ENCODE measurements at regions not wholly inside any gene's neighbourhood (a gene's known extent, or its start where the extent isn't known, plus 50 kb on each side); places are given as distances from the start of the nearest gene placed in this dataset.

GRCh38 chr5:104265531-104266140, 703.0 kb upstream of the NUDT12 start:
- TF ChIP-seq POLR2A (IDR thresholded peaks at IDR 0.05; ENCODE audit: low read depth, low read length) (no peak), MYC (IDR thresholded peaks at IDR 0.05; ENCODE audit: low read depth, low read length) (no peak), FOS (IDR thresholded peaks at IDR 0.05; ENCODE audit: borderline replicate concordance, insufficient read depth, low read length) (no peak), JUN (IDR thresholded peaks at IDR 0.05; ENCODE audit: borderline replicate concordance, insufficient read depth, insufficient read length, low read depth) (no peak), MAX (IDR thresholded peaks at IDR 0.05; ENCODE audit: insufficient read depth, insufficient read length) (no peak), POLR2AphosphoS5 (IDR thresholded peaks at IDR 0.05; ENCODE audit: insufficient read depth, low read depth, low read length) (no peak), GATA2 (IDR thresholded peaks at IDR 0.05; ENCODE audit: insufficient read depth, insufficient read length, low read depth, low read length) (no peak)
- dilution Hi-C loops (cut with MboI; ENCODE audit: extremely low pct_ligation_motif_present, low sequenced_read_pairs): no loop called here
- H3K4me3 ChIP-seq (replicated peaks in 1 of 3; ENCODE audit: insufficient read depth in 1 of 3, low read depth in 1 of 3, low read length in 3 of 3): no peak overlapping the region
- no peaks in the 10 kb centered on the region for H3K79me2 ChIP-seq (ENCODE audit: control insufficient read depth, insufficient read depth, low read length)
- H3K27me3 ChIP-seq (ENCODE audit: control insufficient read depth in 2 of 2, insufficient read depth in 2 of 2, low read length in 2 of 2): no peaks in the 10 kb centered on the region
- intact Hi-C loops (cut with micrococcal nuclease): no loop called here
- no peak for DNase-seq (ENCODE audit: low read depth, low spot score)
- H2AFZ ChIP-seq (ENCODE audit: low read depth, low read length): no peak overlapping the region
- H3K4me2 ChIP-seq (ENCODE audit: insufficient read depth, low read length): no peak overlapping the region
- no peak overlapping the region for H3K27ac ChIP-seq (ENCODE audit: insufficient read depth, low read depth, low read length)
- H3K4me1 ChIP-seq (ENCODE audit: control insufficient read depth, extremely low read depth, insufficient read depth, low read length): no peaks in the 10 kb centered on the region
- BruUV-seq (replicated peaks): no TSS peak
- H3K9me3 ChIP-seq (replicated peaks; ENCODE audit: control insufficient read depth, insufficient read depth, low read length): no peaks in the 10 kb centered on the region
- H3K9ac ChIP-seq (replicated peaks; ENCODE audit: extremely low read depth, insufficient read depth, low read length): no peak overlapping the region
- POLR2A ChIA-PET: no interaction called here
- no peaks in the 10 kb centered on the region for H4K20me1 ChIP-seq (replicated peaks; ENCODE audit: control insufficient read depth, extremely low read depth, insufficient read depth, low read length)
- CTCF ChIA-PET: interaction anchor here (1.5 kb wide), 1 partner anchor 10 kb away, joined by 5 read pairs; no protein-coding TSS in a partner anchor
- no peaks in the 10 kb centered on the region for H3K9me1 ChIP-seq (replicated peaks; ENCODE audit: control insufficient read depth, extremely low read depth, insufficient read depth, low read length)
- no peak for FAIRE-seq
- no peaks in the 10 kb centered on the region for H3K36me3 ChIP-seq (ENCODE audit: control insufficient read depth in 2 of 2, extremely low read depth in 1 of 2, insufficient read depth in 2 of 2, low read length in 2 of 2)

- H3K79me2 ChIP-seq (ENCODE audit: control insufficient read depth, insufficient read depth, low read length): no peaks in the 10 kb centered on the region
- dilution Hi-C loops (cut with MboI; ENCODE audit: extremely low pct_ligation_motif_present, low sequenced_read_pairs) (no loop called here), intact Hi-C loops (cut with micrococcal nuclease) (no loop called here)
- no peak overlapping the region for H3K4me3 ChIP-seq (replicated peaks in 1 of 3; ENCODE audit: insufficient read depth in 1 of 3, low read depth in 1 of 3, low read length in 3 of 3)
- no peaks in the 10 kb centered on the region for H3K36me3 ChIP-seq (ENCODE audit: control insufficient read depth in 2 of 2, extremely low read depth in 1 of 2, insufficient read depth in 2 of 2, low read length in 2 of 2)
- H3K4me2 ChIP-seq (ENCODE audit: insufficient read depth, low read length): no peak overlapping the region
- no TSS peak for BruUV-seq (replicated peaks)
- H3K9ac ChIP-seq (replicated peaks; ENCODE audit: extremely low read depth, insufficient read depth, low read length): no peak overlapping the region
- H3K9me1 ChIP-seq (replicated peaks; ENCODE audit: control insufficient read depth, extremely low read depth, insufficient read depth, low read length): no peaks in the 10 kb centered on the region
- FAIRE-seq (no peak), DNase-seq (ENCODE audit: low read depth, low spot score) (no peak)
- H3K4me1 ChIP-seq (ENCODE audit: control insufficient read depth, extremely low read depth, insufficient read depth, low read length): no peaks in the 10 kb centered on the region
- H3K27me3 ChIP-seq (ENCODE audit: control insufficient read depth in 2 of 2, insufficient read depth in 2 of 2, low read length in 2 of 2): no peaks in the 10 kb centered on the region
- no peak for TF ChIP-seq JUN (IDR thresholded peaks at IDR 0.05; ENCODE audit: borderline replicate concordance, insufficient read depth, insufficient read length, low read depth)
- no peak for TF ChIP-seq POLR2A (IDR thresholded peaks at IDR 0.05; ENCODE audit: low read depth, low read length)
- no peak for TF ChIP-seq FOS (IDR thresholded peaks at IDR 0.05; ENCODE audit: borderline replicate concordance, insufficient read depth, low read length)
- TF ChIP-seq MYC (IDR thresholded peaks at IDR 0.05; ENCODE audit: low read depth, low read length): no peak
- no peak for TF ChIP-seq EZH2 (IDR thresholded peaks at IDR 0.05; ENCODE audit: borderline replicate concordance, low read depth, low read length, severe bottlenecking)
- no peak for TF ChIP-seq GATA2 (IDR thresholded peaks at IDR 0.05; ENCODE audit: insufficient read depth, insufficient read length, low read depth, low read length)
- no peak for TF ChIP-seq POLR2AphosphoS5 (IDR thresholded peaks at IDR 0.05; ENCODE audit: insufficient read depth, low read depth, low read length)
- no peak for TF ChIP-seq CTCF (IDR thresholded peaks at IDR 0.05; ENCODE audit: extremely low read depth in 1 of 2, insufficient read depth in 1 of 2, low read depth in 1 of 2, low read length in 2 of 2)
- no peak for TF ChIP-seq MAX (IDR thresholded peaks at IDR 0.05; ENCODE audit: insufficient read depth, insufficient read length)
- no peak overlapping the region for H2AFZ ChIP-seq (ENCODE audit: low read depth, low read length)
- no peaks in the 10 kb centered on the region for H3K9me3 ChIP-seq (replicated peaks; ENCODE audit: control insufficient read depth, insufficient read depth, low read length)
- H4K20me1 ChIP-seq (replicated peaks; ENCODE audit: control insufficient read depth, extremely low read depth, insufficient read depth, low read length): no peaks in the 10 kb centered on the region
- ChIA-PET POLR2A (no interaction called here), CTCF (no interaction called here)
- H3K27ac ChIP-seq (ENCODE audit: insufficient read depth, low read depth, low read length): no peak overlapping the region
Measured at GRCh38 chr5:104247260-104247659, 684.7 kb upstream of the NUDT12 start.

Measured in endothelial cell of umbilical vein (primary cell).